Liver (tissue), 3 donors: ENCODE measurements at regions not wholly inside any gene's neighbourhood (a gene's known extent, or its start where the extent isn't known, plus 50 kb on each side); places are given as distances from the start of the nearest gene placed in this dataset.

Experiments
- JUND ChIP-seq, 2 donors: IDR thresholded peaks; 2 replicates each; pipeline ENCODE4 v1.6.1; 2016; ENCODE audit warnings: antibody characterized with exemption in 2 of 2
- RAD21 ChIP-seq, 2 donors: IDR thresholded peaks; 2 replicates each; pipeline ENCODE4 v1.6.1; 2016; ENCODE audit warnings: antibody characterized with exemption in 2 of 2, mild to moderate bottlenecking in 2 of 2
- TF ChIP-seq, protein P1 (sequence below): IDR thresholded peaks from 2 replicates; pipeline ENCODE4 v1.6.1; 2016; ENCODE audit warnings: antibody characterized with exemption
- TF ChIP-seq, protein P2 (sequence below): fragments of 150-350 bp; IDR thresholded peaks from 2 replicates; pipeline ENCODE4 v1.5.1; 2017; ENCODE audit warnings: improper control_type of control experiment, low read depth, low read length; ENCODE audit not compliant: missing input control
- donor health status: healthy.
- donor health status: healthy.

DNA sequence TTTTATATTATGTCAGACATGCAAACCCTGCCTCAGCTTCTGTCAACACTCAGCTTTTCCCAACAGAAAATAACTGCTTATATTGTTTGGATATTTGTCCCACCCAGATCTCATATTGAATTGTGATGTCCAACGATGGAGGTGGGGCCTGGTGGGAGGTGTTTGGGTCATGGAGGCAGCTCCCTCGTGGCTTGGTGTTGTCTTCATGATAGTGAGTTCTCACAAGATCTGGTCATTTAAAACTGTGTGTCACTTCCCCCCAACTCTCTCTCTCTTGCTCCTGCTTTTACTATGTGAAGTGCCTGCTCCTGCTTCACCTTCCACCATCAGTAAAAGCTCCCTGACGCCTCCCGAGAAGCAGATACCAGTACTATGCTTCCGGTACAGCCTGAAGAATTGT, 85.8 kb upstream of the KCNMA1 start:
- TF ChIP-seq JUND (IDR thresholded peaks at IDR 0.05) (no peak), RAD21 (IDR thresholded peaks at IDR 0.05) (no peak)
- TF ChIP-seq, protein P1, sequence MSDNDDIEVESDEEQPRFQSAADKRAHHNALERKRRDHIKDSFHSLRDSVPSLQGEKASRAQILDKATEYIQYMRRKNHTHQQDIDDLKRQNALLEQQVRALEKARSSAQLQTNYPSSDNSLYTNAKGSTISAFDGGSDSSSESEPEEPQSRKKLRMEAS: no peak
- TF ChIP-seq, protein P2, sequence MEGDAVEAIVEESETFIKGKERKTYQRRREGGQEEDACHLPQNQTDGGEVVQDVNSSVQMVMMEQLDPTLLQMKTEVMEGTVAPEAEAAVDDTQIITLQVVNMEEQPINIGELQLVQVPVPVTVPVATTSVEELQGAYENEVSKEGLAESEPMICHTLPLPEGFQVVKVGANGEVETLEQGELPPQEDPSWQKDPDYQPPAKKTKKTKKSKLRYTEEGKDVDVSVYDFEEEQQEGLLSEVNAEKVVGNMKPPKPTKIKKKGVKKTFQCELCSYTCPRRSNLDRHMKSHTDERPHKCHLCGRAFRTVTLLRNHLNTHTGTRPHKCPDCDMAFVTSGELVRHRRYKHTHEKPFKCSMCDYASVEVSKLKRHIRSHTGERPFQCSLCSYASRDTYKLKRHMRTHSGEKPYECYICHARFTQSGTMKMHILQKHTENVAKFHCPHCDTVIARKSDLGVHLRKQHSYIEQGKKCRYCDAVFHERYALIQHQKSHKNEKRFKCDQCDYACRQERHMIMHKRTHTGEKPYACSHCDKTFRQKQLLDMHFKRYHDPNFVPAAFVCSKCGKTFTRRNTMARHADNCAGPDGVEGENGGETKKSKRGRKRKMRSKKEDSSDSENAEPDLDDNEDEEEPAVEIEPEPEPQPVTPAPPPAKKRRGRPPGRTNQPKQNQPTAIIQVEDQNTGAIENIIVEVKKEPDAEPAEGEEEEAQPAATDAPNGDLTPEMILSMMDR: no peak
